Body of pancreas (tissue), 4 donors: ENCODE measurements at regions not wholly inside any gene's neighbourhood (a gene's known extent, or its start where the extent isn't known, plus 50 kb on each side); places are given as distances from the start of the nearest gene placed in this dataset.

Experiments
- ATAC-seq: fragments of 150-250 bp; one replicate; pipeline ENCODE4 v1.9.1; 2016
- DNase-seq, 4 donors: peaks; one replicate each; pipeline ENCODE4 v3.0.0-alpha.2; 2019
- H3K27ac ChIP-seq, 4 donors: fragments of 200-600 bp; sonication (generic); 1 replicate in 3 of 4; 2 replicates in 1 of 4; pipeline versions ENCODE4 v1.5.1 to v1.6.1; 2016 to 2019; ENCODE audit warnings: mild to moderate bottlenecking in 1 of 4, mixed read lengths in 1 of 4, moderate library complexity in 1 of 4
- H3K27me3 ChIP-seq, 2 donors: fragments of 200-600 bp; sonication (generic); one replicate each; pipeline ENCODE4 v1.6.0; 2016; ENCODE audit warnings: mild to moderate bottlenecking in 1 of 2
- H3K36me3 ChIP-seq, 2 donors: fragments of 200-600 bp; sonication (generic); replicated peaks in 1 of 2; 2 replicates each; pipeline ENCODE4 v1.5.1; 2016; ENCODE audit warnings: low read depth in 2 of 2; ENCODE audit not compliant: insufficient read depth in 1 of 2
- H3K4me1 ChIP-seq: fragments of 200-600 bp; sonication (generic); one replicate; pipeline ENCODE4 v1.6.0; 2016
- H3K4me3 ChIP-seq, 2 donors: fragments of 200-600 bp; sonication (generic); 1 replicate in 1 of 2; 2 replicates in 1 of 2; pipeline ENCODE4 v1.5.1; 2016 to 2019
- H3K9me3 ChIP-seq, 3 donors: fragments of 200-600 bp; sonication (generic); 1 replicate in 2 of 3; 2 replicates in 1 of 3; pipeline ENCODE4 v1.5.1; 2016
- POLR2A ChIP-seq, 3 donors: fragments of 450-650 bp; IDR thresholded peaks; one replicate each; pipeline ENCODE4 v1.6.1; 2016; ENCODE audit warnings: antibody characterized with exemption in 3 of 3, mild to moderate bottlenecking in 2 of 3
- WGBS, 2 donors: methylation state at CpG; one replicate each; pipeline ENCODE4 v1.1.5; 2017; 5-methylcytosine and 5-hydroxymethylcytosine counted together
- intact Hi-C: fragments of 100-400 bp; cut with DNase I; formaldehyde crosslinking; loops from one replicate; pipeline ENCODE4 v1.15.1; 2023
- TF ChIP-seq, protein P1 (sequence below), 7 experiments: fragments of 450-650 bp in 4 of 7; fragments of 200-600 bp in 3 of 7; sonication (generic) in 3 of 7; IDR thresholded peaks; one replicate each; pipeline ENCODE4 v1.5.1; 2016 to 2019; ENCODE audit warnings: antibody characterized with exemption in 7 of 7

DNA sequence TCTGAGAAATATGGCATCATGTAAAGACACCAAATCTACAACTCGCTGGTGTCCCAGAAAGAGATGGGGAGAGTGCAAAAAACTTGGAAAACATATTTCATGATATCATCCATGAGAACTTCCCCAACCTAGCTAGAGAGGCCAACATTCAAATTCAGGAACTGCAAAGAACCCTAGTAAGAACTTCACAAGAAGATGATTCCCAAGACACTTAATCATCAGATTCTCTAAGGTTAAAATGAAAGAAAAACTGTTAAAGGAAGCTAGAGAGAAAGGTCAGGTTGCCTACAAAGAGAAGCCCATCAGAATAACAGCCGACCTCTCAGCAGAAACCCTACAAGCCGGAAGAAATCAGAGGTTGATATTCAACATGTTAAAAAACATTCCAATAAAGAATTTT, 95.5 kb upstream of the PRLR start:
- Histone ChIP-seq H3K27me3 (no peaks in the 10 kb centered on the region), H3K4me1 (no peaks in the 10 kb centered on the region), H3K27ac (no peak overlapping the region), H3K9me3 (no peaks in the 10 kb centered on the region), H3K36me3 (no peaks in the 10 kb centered on the region), H3K4me3 (no peak overlapping the region)
- intact Hi-C loops, result no loop called here
- TF ChIP-seq, protein P1, sequence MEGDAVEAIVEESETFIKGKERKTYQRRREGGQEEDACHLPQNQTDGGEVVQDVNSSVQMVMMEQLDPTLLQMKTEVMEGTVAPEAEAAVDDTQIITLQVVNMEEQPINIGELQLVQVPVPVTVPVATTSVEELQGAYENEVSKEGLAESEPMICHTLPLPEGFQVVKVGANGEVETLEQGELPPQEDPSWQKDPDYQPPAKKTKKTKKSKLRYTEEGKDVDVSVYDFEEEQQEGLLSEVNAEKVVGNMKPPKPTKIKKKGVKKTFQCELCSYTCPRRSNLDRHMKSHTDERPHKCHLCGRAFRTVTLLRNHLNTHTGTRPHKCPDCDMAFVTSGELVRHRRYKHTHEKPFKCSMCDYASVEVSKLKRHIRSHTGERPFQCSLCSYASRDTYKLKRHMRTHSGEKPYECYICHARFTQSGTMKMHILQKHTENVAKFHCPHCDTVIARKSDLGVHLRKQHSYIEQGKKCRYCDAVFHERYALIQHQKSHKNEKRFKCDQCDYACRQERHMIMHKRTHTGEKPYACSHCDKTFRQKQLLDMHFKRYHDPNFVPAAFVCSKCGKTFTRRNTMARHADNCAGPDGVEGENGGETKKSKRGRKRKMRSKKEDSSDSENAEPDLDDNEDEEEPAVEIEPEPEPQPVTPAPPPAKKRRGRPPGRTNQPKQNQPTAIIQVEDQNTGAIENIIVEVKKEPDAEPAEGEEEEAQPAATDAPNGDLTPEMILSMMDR (IDR thresholded peaks at IDR 0.05), result no peak
- no peak for TF ChIP-seq POLR2A (IDR thresholded peaks at IDR 0.05)
- WGBS, 2 donors, result 91 to 94% methylated on average over 3 of the region's 3 CpGs
- no peak for ATAC-seq
- no peak for DNase-seq

GRCh38 chr5:35324679-35325078, 94.4 kb upstream of the PRLR start:
- 91% methylated on average over 6 of the region's 6 CpGs; no CpG with 5 or more reads in 1 of the 2 donors for WGBS, 2 donors
- no peaks in the 10 kb centered on the region for H3K9me3 ChIP-seq
- H3K4me3 ChIP-seq, result no peak overlapping the region
- intact Hi-C loops, result no loop called here
- H3K36me3 ChIP-seq, result no peaks in the 10 kb centered on the region
- H3K27ac ChIP-seq, result no peak overlapping the region
- no peak for ATAC-seq
- no peaks in the 10 kb centered on the region for H3K27me3 ChIP-seq
- no peak for TF ChIP-seq POLR2A (IDR thresholded peaks at IDR 0.05)
- TF ChIP-seq, protein P1 (IDR thresholded peaks at IDR 0.05), result no peak
- H3K4me1 ChIP-seq, result no peaks in the 10 kb centered on the region
- no peak for DNase-seq

- Histone ChIP-seq H3K4me1 (no peaks in the 10 kb centered on the region), H3K27ac (no peak overlapping the region), H3K4me3 (no peak overlapping the region), H3K27me3 (no peaks in the 10 kb centered on the region), H3K36me3 (no peaks in the 10 kb centered on the region), H3K9me3 (no peaks in the 10 kb centered on the region)
- no peak for TF ChIP-seq POLR2A (IDR thresholded peaks at IDR 0.05)
- TF ChIP-seq, protein P1 (IDR thresholded peaks at IDR 0.05), result no peak
- intact Hi-C loops, result no loop called here
- 82 to 100% methylated on average over 2 to 4 of the region's 4 CpGs for WGBS, 2 donors
- no peak for DNase-seq
- ATAC-seq, result no peak
Observed at GRCh38 chr5:35324201-35324600, 93.9 kb upstream of the PRLR start.

GRCh38 chr5:35320029-35320428, 89.7 kb upstream of the PRLR start:
- Histone ChIP-seq H3K4me3 (no peak overlapping the region), H3K9me3 (no peaks in the 10 kb centered on the region), H3K27ac (no peak overlapping the region), H3K36me3 (no peaks in the 10 kb centered on the region), H3K4me1 (no peaks in the 10 kb centered on the region), H3K27me3 (no peaks in the 10 kb centered on the region)
- TF ChIP-seq, protein P1 (IDR thresholded peaks at IDR 0.05), result no peak
- no peak for TF ChIP-seq POLR2A (IDR thresholded peaks at IDR 0.05)
- no peak for DNase-seq
- 72 to 93% methylated on average over 3 of the region's 3 CpGs for WGBS, 2 donors
- ATAC-seq, result no peak
- intact Hi-C loops, result no loop called here

DNA sequence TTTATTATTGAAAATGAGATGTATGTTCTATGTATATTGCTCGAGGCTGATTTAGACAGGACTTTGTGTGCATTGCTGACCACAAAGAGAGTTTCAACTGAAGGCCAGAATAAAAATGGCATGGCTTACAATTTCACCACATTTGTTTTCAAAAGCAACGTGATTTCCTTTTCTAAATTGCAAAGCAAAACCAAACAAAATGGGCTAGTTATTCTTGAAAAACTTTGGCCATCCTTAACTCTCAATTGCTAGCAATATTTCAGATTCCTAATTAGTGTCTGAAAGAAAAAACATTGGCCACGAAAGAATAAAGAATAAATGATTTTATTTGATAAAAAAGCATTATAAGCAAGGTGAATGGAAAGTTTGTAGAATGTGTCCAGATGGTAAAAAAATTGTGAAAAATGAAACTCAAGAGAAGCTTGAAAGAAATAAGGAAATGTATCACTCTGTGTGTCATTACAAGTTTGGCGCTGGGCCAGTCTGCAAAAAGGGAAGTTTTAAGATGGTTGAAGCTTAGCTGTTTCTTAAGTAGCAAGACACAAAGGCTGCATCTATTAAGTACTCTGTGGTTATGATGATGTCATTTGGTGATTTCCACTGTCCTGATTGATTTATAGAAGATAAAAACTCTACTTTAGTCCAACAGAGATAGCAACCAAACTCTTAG, 89.2 kb upstream of the PRLR start:
- Histone ChIP-seq H3K4me3 (no peak overlapping the region), H3K4me1 (no peaks in the 10 kb centered on the region), H3K36me3 (no peaks in the 10 kb centered on the region), H3K27ac (peak overlapping the region in 1 of 4 donors; percentile 40), H3K9me3 (no peaks in the 10 kb centered on the region), H3K27me3 (no peaks in the 10 kb centered on the region)
- no peak for TF ChIP-seq POLR2A (IDR thresholded peaks at IDR 0.05)
- TF ChIP-seq, protein P1 (IDR thresholded peaks at IDR 0.05), result no peak
- ATAC-seq, result peak; percentile 21
- DNase-seq, result peak; percentile 34 to 68 (median 46)
- intact Hi-C loops, result no loop called here
- 66 to 74% methylated on average over 4 of the region's 4 CpGs for WGBS, 2 donors
